SK-N-MC (cell line): ENCODE measurements at regions not wholly inside any gene's neighbourhood (a gene's known extent, or its start where the extent isn't known, plus 50 kb on each side); places are given as distances from the start of the nearest gene placed in this dataset.

Experiments
- EZH2 ChIP-seq: fragments of 200-600 bp; sonication (generic); IDR thresholded peaks from one replicate; pipeline ENCODE4 v1.6.1; 2017; ENCODE audit warnings: antibody characterized with exemption
- POLR2AphosphoS5 ChIP-seq: IDR thresholded peaks from 2 replicates; pipeline ENCODE4 v1.6.1; 2012; ENCODE audit warnings: mild to moderate bottlenecking, low read depth, low read length, borderline replicate concordance

DNA sequence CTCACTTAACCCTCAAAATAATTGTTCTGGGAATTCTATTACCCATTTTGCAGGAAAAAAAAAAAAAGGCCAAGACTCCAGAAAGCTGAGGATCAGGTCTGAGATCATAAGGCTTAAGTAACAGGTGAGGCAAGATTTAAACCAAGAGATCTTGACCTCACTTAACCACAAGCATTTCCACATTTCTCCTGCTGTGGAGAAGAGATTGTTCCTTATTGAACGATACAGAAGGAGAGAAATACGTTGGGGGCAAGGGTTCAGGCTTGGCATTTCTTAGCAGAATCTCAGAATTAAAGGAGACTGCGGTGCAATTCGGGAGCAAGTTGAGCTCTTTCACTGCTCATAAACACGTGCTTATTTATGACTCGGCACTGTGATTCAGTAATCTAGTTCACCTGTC, 885.3 kb upstream of the TMEM132C start:
- TF ChIP-seq EZH2 (no peak), POLR2AphosphoS5 (no peak)
